Vagina (tissue), 2 donors: ENCODE measurements at regions not wholly inside any gene's neighbourhood (a gene's known extent, or its start where the extent isn't known, plus 50 kb on each side); places are given as distances from the start of the nearest gene placed in this dataset.

Experiments used
- POLR2A ChIP-seq, 2 donors: fragments of 450-650 bp; IDR thresholded peaks; one replicate each; pipeline ENCODE4 v1.6.1; 2017; ENCODE audit warnings: antibody characterized with exemption in 2 of 2, mild to moderate bottlenecking in 2 of 2, moderate library complexity in 2 of 2
- POLR2AphosphoS5 ChIP-seq, 2 donors: sonication (generic); formaldehyde crosslinking; IDR thresholded peaks; one replicate each; pipeline ENCODE4 v1.9.0; 2017; ENCODE audit warnings: antibody characterized with exemption in 2 of 2, mild to moderate bottlenecking in 2 of 2, low read depth in 1 of 2; ENCODE audit not compliant: insufficient read depth in 1 of 2
- TF ChIP-seq, protein P1 (sequence below), 3 experiments: fragments of 450-650 bp in 2 of 3; fragments of 200-600 bp in 1 of 3; sonication (generic) in 1 of 3; IDR thresholded peaks; one replicate each; pipeline ENCODE4 v1.5.1; 2017 to 2019; ENCODE audit warnings: antibody characterized with exemption in 3 of 3, mild to moderate bottlenecking in 2 of 3, moderate library complexity in 2 of 3

DNA sequence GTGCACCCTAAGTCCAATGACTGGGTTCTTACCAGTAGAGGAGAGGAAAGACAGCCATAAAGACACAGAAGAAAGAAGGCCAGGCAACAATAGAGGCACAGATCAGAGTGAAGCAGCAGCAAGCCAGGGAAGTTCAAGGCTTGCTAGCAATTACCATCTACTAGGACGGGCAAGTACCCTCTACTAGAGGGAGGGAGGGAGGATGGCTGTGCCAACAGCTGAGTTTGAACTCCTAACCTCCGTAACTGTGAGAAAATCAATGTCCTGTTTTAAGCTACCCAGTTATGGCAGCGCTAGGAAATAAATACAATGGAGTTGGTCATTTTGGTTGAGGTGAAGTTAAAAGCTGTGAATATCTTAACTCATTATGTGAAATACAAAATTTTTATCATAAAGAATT lies 991.8 kb upstream of the CTNND2 start:
- TF ChIP-seq, protein P1, sequence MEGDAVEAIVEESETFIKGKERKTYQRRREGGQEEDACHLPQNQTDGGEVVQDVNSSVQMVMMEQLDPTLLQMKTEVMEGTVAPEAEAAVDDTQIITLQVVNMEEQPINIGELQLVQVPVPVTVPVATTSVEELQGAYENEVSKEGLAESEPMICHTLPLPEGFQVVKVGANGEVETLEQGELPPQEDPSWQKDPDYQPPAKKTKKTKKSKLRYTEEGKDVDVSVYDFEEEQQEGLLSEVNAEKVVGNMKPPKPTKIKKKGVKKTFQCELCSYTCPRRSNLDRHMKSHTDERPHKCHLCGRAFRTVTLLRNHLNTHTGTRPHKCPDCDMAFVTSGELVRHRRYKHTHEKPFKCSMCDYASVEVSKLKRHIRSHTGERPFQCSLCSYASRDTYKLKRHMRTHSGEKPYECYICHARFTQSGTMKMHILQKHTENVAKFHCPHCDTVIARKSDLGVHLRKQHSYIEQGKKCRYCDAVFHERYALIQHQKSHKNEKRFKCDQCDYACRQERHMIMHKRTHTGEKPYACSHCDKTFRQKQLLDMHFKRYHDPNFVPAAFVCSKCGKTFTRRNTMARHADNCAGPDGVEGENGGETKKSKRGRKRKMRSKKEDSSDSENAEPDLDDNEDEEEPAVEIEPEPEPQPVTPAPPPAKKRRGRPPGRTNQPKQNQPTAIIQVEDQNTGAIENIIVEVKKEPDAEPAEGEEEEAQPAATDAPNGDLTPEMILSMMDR (IDR thresholded peaks at IDR 0.05): no peak
- TF ChIP-seq POLR2AphosphoS5 (IDR thresholded peaks at IDR 0.05; ENCODE audit: insufficient read depth in 1 of 2, low read depth in 1 of 2) (no peak), POLR2A (IDR thresholded peaks at IDR 0.05) (no peak)
